ENCODE measurements at regions not wholly inside any gene's neighbourhood (a gene's known extent, or its start where the extent isn't known, plus 50 kb on each side); places are given as distances from the start of the nearest gene placed in this dataset.

GRCh38 chr12:28973491-28973890 is 175.6 kb upstream of the FAR2 start:
- Histone ChIP-seq H3K9ac (ENCODE audit: extremely low read depth, insufficient read length, low read length) (no peak overlapping the region), H2BK120ac (ENCODE audit: low read depth, low read length, poor library complexity, severe bottlenecking) (no peak overlapping the region), H3K14ac (ENCODE audit: insufficient read depth, low read length) (no peak overlapping the region), H3K4me2 (ENCODE audit: insufficient read depth, insufficient read length, low read length) (no peak overlapping the region), H3K23me2 (ENCODE audit: insufficient read length, low read depth, low read length, poor library complexity, severe bottlenecking) (no peaks in the 10 kb centered on the region), H2AFZ (ENCODE audit: low read length) (no peak overlapping the region), H3K18ac (ENCODE audit: insufficient read length, low read depth, low read length) (no peak overlapping the region), H3K23ac (ENCODE audit: insufficient read length, low read depth, low read length) (no peak overlapping the region), H3K4ac (ENCODE audit: low read depth, low read length) (no peak overlapping the region), H2BK5ac (ENCODE audit: insufficient read length, low read length) (no peak overlapping the region), H4K20me1 (ENCODE audit: control insufficient read depth, insufficient read depth, insufficient read length) (no peaks in the 10 kb centered on the region), H3K27me3 (ENCODE audit: insufficient read depth, low read length) (no peaks in the 10 kb centered on the region), H2BK20ac (ENCODE audit: low read depth, low read length, poor library complexity, severe bottlenecking) (no peak overlapping the region), H3K4me1 (ENCODE audit: insufficient read depth, low read length) (no peaks in the 10 kb centered on the region), H2BK15ac (ENCODE audit: low read depth, low read length) (no peak overlapping the region), H3K56ac (ENCODE audit: insufficient read length, low read depth, low read length) (no peak overlapping the region), H2BK12ac (ENCODE audit: insufficient read length, low read depth, low read length) (no peak overlapping the region), H3K79me1 (ENCODE audit: insufficient read depth, low read depth, low read length, poor library complexity, severe bottlenecking) (no peaks in the 10 kb centered on the region), H4K5ac (ENCODE audit: insufficient read length, low read depth, low read length) (no peak overlapping the region), H3K9me3 (ENCODE audit: control insufficient read depth, low read depth, low read length) (no peaks in the 10 kb centered on the region), H3K79me2 (ENCODE audit: insufficient read depth, low read length) (no peaks in the 10 kb centered on the region), H4K91ac (ENCODE audit: insufficient read length, low read depth, low read length) (no peak overlapping the region), H3K27ac (ENCODE audit: insufficient read length, low read depth, low read length) (no peak overlapping the region), H3T11ph (ENCODE audit: low read length) (no peak overlapping the region), H2AK5ac (ENCODE audit: insufficient read length, low read length) (no peak overlapping the region), H4K8ac (replicated peaks; ENCODE audit: insufficient read length, low read depth, low read length) (no peak overlapping the region)
- no peak overlapping the region for H3K27ac Mint-ChIP-seq
- H3K9me3 Mint-ChIP-seq: no peaks in the 10 kb centered on the region; a peak in 1 of 5 replicates
- DNase-seq: no peak
- TF ChIP-seq, protein P1, sequence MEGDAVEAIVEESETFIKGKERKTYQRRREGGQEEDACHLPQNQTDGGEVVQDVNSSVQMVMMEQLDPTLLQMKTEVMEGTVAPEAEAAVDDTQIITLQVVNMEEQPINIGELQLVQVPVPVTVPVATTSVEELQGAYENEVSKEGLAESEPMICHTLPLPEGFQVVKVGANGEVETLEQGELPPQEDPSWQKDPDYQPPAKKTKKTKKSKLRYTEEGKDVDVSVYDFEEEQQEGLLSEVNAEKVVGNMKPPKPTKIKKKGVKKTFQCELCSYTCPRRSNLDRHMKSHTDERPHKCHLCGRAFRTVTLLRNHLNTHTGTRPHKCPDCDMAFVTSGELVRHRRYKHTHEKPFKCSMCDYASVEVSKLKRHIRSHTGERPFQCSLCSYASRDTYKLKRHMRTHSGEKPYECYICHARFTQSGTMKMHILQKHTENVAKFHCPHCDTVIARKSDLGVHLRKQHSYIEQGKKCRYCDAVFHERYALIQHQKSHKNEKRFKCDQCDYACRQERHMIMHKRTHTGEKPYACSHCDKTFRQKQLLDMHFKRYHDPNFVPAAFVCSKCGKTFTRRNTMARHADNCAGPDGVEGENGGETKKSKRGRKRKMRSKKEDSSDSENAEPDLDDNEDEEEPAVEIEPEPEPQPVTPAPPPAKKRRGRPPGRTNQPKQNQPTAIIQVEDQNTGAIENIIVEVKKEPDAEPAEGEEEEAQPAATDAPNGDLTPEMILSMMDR (conservative IDR thresholded peaks at IDR 0.05): no peak
- no CpG with 5 or more reads among the region's 2 CpGs for WGBS (ENCODE audit: extremely low coverage, insufficient read length, low lambda C conversion rate)
- no peaks in the 10 kb centered on the region for H3K36me3 Mint-ChIP-seq (ENCODE audit: insufficient read depth in 1 of 3, low read depth in 3 of 3)
- no peak overlapping the region for H3K4me3 Mint-ChIP-seq
- H3K4me1 Mint-ChIP-seq: no peaks in the 10 kb centered on the region
- H3K27me3 Mint-ChIP-seq (ENCODE audit: low read depth): no peaks in the 10 kb centered on the region

All from H9 (cell line).